ENCODE measurements at regions not wholly inside any gene's neighbourhood (a gene's known extent, or its start where the extent isn't known, plus 50 kb on each side); places are given as distances from the start of the nearest gene placed in this dataset.

DNA sequence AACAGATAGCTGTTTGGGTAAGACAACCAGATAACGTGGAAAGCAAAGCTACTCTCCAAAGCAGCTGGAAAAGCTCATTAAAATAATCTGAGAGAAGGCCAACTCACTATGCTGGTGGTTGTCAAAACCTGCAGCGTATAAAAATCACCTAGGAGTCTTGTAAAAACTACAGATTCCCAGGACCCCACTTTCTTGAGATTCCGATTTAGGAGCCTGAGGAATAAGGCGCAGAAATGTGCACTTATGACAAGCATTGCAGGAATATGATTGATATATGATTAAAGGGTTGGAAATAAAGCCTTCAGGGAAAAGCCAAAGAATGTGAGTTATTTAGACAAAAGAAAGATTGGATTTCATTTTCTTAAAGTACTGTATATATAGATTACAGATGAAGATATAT is 285.0 kb upstream of the PTGER4 start:
- TF ChIP-seq, protein P1, sequence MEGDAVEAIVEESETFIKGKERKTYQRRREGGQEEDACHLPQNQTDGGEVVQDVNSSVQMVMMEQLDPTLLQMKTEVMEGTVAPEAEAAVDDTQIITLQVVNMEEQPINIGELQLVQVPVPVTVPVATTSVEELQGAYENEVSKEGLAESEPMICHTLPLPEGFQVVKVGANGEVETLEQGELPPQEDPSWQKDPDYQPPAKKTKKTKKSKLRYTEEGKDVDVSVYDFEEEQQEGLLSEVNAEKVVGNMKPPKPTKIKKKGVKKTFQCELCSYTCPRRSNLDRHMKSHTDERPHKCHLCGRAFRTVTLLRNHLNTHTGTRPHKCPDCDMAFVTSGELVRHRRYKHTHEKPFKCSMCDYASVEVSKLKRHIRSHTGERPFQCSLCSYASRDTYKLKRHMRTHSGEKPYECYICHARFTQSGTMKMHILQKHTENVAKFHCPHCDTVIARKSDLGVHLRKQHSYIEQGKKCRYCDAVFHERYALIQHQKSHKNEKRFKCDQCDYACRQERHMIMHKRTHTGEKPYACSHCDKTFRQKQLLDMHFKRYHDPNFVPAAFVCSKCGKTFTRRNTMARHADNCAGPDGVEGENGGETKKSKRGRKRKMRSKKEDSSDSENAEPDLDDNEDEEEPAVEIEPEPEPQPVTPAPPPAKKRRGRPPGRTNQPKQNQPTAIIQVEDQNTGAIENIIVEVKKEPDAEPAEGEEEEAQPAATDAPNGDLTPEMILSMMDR (optimal IDR thresholded peaks at IDR 0.05 in 1 of 3, IDR thresholded peaks at IDR 0.05 in 1 of 3, conservative IDR thresholded peaks at IDR 0.05 in 1 of 3; ENCODE audit: extremely low read depth in 1 of 3, insufficient read depth in 2 of 3, low read length in 3 of 3): no peak
- TF ChIP-seq EZH2 (IDR thresholded peaks at IDR 0.05; ENCODE audit: low read length): no peak
